ENCODE measurements at regions not wholly inside any gene's neighbourhood (a gene's known extent, or its start where the extent isn't known, plus 50 kb on each side); places are given as distances from the start of the nearest gene placed in this dataset.

DNA sequence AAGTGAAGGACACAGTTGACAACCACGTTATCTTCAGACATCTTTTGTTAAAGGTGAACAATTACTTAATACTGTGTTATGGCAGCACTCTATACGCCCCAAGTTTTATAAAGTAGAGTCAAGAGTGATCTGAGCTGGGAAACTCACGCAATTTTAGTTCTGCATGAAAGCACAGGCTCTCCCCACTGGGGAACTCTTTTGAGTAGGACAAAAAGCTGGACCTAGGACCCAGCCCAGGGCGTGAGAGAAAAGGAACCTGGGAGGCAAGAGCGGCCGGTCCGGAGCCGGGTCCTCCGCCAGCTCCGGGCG, 152.6 kb upstream of the SLC4A4 start:
- no peak for ATAC-seq
- no peak for TF ChIP-seq BACH2 (CRISPR knock-in tag; IDR thresholded peaks at IDR 0.05; ENCODE audit: borderline replicate concordance)
- no peak for TF ChIP-seq POU6F1 (CRISPR knock-in tag; IDR thresholded peaks at IDR 0.05; ENCODE audit: borderline replicate concordance, low read depth)
- no peak for TF ChIP-seq ZC3H10 (CRISPR knock-in tag; IDR thresholded peaks at IDR 0.05)
- TF ChIP-seq ZFP30 (CRISPR knock-in tag; IDR thresholded peaks at IDR 0.05), result no peak
- no peak for TF ChIP-seq ZNF70 (CRISPR knock-in tag; IDR thresholded peaks at IDR 0.05)
- TF ChIP-seq SNAI2 (CRISPR knock-in tag; IDR thresholded peaks at IDR 0.05), result no peak
- TF ChIP-seq, protein P1, sequence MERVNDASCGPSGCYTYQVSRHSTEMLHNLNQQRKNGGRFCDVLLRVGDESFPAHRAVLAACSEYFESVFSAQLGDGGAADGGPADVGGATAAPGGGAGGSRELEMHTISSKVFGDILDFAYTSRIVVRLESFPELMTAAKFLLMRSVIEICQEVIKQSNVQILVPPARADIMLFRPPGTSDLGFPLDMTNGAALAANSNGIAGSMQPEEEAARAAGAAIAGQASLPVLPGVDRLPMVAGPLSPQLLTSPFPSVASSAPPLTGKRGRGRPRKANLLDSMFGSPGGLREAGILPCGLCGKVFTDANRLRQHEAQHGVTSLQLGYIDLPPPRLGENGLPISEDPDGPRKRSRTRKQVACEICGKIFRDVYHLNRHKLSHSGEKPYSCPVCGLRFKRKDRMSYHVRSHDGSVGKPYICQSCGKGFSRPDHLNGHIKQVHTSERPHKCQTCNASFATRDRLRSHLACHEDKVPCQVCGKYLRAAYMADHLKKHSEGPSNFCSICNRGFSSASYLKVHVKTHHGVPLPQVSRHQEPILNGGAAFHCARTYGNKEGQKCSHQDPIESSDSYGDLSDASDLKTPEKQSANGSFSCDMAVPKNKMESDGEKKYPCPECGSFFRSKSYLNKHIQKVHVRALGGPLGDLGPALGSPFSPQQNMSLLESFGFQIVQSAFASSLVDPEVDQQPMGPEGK (CRISPR knock-in tag; IDR thresholded peaks at IDR 0.05; ENCODE audit: borderline replicate concordance), result no peak
- TF ChIP-seq PPARA (CRISPR knock-in tag; IDR thresholded peaks at IDR 0.05; ENCODE audit: borderline replicate concordance), result no peak
- no peak for TF ChIP-seq TCF4 (CRISPR knock-in tag; IDR thresholded peaks at IDR 0.05; ENCODE audit: borderline replicate concordance)
- no peak for TF ChIP-seq ZNF8 (CRISPR knock-in tag; IDR thresholded peaks at IDR 0.05)
- no peak for TF ChIP-seq CSDC2 (CRISPR knock-in tag; IDR thresholded peaks at IDR 0.05)
- no peak for TF ChIP-seq RARB (CRISPR knock-in tag; IDR thresholded peaks at IDR 0.05)
- TF ChIP-seq ARNTL (CRISPR knock-in tag; IDR thresholded peaks at IDR 0.05; ENCODE audit: borderline replicate concordance, low read depth), result no peak
- TF ChIP-seq GLIS3 (CRISPR knock-in tag; IDR thresholded peaks at IDR 0.05), result no peak
- no peak for TF ChIP-seq ESRRG (CRISPR knock-in tag; IDR thresholded peaks at IDR 0.05)
- no peak for TF ChIP-seq ZFP3 (CRISPR knock-in tag; IDR thresholded peaks at IDR 0.05)
- TF ChIP-seq, protein P2, sequence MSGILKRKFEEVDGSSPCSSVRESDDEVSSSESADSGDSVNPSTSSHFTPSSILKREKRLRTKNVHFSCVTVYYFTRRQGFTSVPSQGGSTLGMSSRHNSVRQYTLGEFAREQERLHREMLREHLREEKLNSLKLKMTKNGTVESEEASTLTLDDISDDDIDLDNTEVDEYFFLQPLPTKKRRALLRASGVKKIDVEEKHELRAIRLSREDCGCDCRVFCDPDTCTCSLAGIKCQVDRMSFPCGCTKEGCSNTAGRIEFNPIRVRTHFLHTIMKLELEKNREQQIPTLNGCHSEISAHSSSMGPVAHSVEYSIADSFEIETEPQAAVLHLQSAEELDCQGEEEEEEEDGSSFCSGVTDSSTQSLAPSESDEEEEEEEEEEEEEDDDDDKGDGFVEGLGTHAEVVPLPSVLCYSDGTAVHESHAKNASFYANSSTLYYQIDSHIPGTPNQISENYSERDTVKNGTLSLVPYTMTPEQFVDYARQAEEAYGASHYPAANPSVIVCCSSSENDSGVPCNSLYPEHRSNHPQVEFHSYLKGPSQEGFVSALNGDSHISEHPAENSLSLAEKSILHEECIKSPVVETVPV (CRISPR knock-in tag; IDR thresholded peaks at IDR 0.05), result no peak
- TF ChIP-seq TOX (CRISPR knock-in tag; IDR thresholded peaks at IDR 0.05; ENCODE audit: borderline replicate concordance), result no peak
- TF ChIP-seq ISL1 (CRISPR knock-in tag; IDR thresholded peaks at IDR 0.05), result no peak
- TF ChIP-seq OSR1 (CRISPR knock-in tag; IDR thresholded peaks at IDR 0.05), result no peak

DNA sequence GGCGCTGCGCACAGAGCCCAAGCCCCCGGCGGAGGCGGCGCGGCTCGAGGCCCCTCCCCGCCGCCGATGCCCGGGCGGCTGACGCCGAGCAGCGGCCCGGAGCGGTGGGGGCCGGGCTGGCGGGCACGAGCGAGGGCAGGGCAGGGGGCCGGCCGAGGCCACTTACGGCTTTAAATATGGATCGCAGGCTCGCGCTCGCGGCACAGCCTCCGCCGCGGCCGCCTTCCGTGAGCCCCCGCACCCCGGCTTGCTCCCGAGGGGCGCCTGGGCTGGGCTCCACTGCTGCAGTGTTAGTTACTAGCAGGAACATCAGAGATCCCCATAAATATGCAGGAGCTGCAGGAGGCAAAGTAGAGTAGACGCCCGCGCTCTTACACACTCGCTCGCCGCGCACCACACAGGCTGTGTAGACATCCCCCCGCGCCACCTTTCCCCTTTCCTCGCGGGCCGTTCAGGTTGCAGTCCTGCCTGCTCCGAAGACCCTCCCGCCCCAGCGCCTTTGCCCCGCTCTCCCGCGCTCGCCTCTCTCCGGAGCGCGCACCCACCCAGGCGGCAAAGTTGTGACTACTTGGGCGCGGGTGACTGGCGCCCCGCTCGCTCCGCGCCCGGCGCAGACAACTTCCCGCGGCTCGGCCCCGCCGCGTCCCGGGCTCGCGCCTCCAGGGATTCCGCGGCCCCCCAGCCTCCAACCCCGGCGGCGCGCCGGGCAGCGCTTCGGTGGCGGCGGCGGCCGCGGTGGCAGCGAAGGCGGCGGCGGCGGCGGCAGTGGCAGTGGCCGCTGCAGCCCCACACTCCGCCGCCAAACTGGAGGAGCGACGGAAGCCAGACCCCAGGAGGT, 152.0 kb upstream of the SLC4A4 start:
- TF ChIP-seq SNAI2 (CRISPR knock-in tag; IDR thresholded peaks at IDR 0.05) (no peak), ISL1 (CRISPR knock-in tag; IDR thresholded peaks at IDR 0.05) (no peak), ZFP3 (CRISPR knock-in tag; IDR thresholded peaks at IDR 0.05) (no peak), OSR1 (CRISPR knock-in tag; IDR thresholded peaks at IDR 0.05) (no peak), PPARA (CRISPR knock-in tag; IDR thresholded peaks at IDR 0.05; ENCODE audit: borderline replicate concordance) (no peak), ARNTL (CRISPR knock-in tag; IDR thresholded peaks at IDR 0.05; ENCODE audit: borderline replicate concordance, low read depth) (no peak), ESRRG (CRISPR knock-in tag; IDR thresholded peaks at IDR 0.05) (no peak), ZNF565 (CRISPR knock-in tag; conservative IDR thresholded peaks at IDR 0.05; ENCODE audit: low read depth) (no peak)
- TF ChIP-seq, protein P1 (CRISPR knock-in tag; IDR thresholded peaks at IDR 0.05; ENCODE audit: borderline replicate concordance), result no peak
- TF ChIP-seq, protein P3, sequence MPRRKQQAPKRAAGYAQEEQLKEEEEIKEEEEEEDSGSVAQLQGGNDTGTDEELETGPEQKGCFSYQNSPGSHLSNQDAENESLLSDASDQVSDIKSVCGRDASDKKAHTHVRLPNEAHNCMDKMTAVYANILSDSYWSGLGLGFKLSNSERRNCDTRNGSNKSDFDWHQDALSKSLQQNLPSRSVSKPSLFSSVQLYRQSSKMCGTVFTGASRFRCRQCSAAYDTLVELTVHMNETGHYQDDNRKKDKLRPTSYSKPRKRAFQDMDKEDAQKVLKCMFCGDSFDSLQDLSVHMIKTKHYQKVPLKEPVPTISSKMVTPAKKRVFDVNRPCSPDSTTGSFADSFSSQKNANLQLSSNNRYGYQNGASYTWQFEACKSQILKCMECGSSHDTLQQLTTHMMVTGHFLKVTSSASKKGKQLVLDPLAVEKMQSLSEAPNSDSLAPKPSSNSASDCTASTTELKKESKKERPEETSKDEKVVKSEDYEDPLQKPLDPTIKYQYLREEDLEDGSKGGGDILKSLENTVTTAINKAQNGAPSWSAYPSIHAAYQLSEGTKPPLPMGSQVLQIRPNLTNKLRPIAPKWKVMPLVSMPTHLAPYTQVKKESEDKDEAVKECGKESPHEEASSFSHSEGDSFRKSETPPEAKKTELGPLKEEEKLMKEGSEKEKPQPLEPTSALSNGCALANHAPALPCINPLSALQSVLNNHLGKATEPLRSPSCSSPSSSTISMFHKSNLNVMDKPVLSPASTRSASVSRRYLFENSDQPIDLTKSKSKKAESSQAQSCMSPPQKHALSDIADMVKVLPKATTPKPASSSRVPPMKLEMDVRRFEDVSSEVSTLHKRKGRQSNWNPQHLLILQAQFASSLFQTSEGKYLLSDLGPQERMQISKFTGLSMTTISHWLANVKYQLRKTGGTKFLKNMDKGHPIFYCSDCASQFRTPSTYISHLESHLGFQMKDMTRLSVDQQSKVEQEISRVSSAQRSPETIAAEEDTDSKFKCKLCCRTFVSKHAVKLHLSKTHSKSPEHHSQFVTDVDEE (CRISPR knock-in tag; IDR thresholded peaks at IDR 0.05), result no peak
- TF ChIP-seq, protein P4, sequence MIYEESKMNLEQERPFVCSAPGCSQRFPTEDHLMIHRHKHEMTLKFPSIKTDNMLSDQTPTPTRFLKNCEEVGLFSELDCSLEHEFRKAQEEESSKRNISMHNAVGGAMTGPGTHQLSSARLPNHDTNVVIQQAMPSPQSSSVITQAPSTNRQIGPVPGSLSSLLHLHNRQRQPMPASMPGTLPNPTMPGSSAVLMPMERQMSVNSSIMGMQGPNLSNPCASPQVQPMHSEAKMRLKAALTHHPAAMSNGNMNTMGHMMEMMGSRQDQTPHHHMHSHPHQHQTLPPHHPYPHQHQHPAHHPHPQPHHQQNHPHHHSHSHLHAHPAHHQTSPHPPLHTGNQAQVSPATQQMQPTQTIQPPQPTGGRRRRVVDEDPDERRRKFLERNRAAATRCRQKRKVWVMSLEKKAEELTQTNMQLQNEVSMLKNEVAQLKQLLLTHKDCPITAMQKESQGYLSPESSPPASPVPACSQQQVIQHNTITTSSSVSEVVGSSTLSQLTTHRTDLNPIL (CRISPR knock-in tag; IDR thresholded peaks at IDR 0.05; ENCODE audit: low read depth), result no peak

More for the DNA sequence above, 152.0 kb upstream of the SLC4A4 start:
- ATAC-seq, result peak; percentile 50

Data from SK-N-SH treated with all-trans-retinoic acid at 6 μM for 48 hours (cell line).